Heart right ventricle (tissue), 16 donors: ENCODE measurements at regions not wholly inside any gene's neighbourhood (a gene's known extent, or its start where the extent isn't known, plus 50 kb on each side); places are given as distances from the start of the nearest gene placed in this dataset.
A peak's percentile ranks its signal among the peaks of the same experiment; 100 is the strongest.

ENCODE experiments used
- ATAC-seq, 8 donors: fragments of 200-7000 bp; cut with Tn5 transposase; one replicate each; pipeline ENCODE4 v1.9.1; 2020; ENCODE audit warnings: mild to moderate bottlenecking in 8 of 8, moderate library complexity in 8 of 8, moderate number of reproducible peaks in 1 of 8
- DNase-seq, 2 donors: peaks; one replicate each; pipeline ENCODE4 v3.0.0-alpha.2; 2020
- H3K27ac ChIP-seq, 10 donors: fragments of 200-600 bp; sonication (generic) in 2 of 10; one replicate each; pipeline versions ENCODE4 v1.5.0 to v1.8.0; 2020 to 2022; ENCODE audit warnings: mild to moderate bottlenecking in 3 of 10
- H3K27me3 ChIP-seq, 7 donors: fragments of 200-600 bp; one replicate each; pipeline ENCODE4 v1.8.0; 2021 to 2022; ENCODE audit warnings: mild to moderate bottlenecking in 2 of 7
- H3K36me3 ChIP-seq, 9 donors: fragments of 200-600 bp; sonication (generic) in 1 of 9; one replicate each; pipeline versions ENCODE4 v1.5.0 to v1.8.0; 2020 to 2022; ENCODE audit warnings: mild to moderate bottlenecking in 2 of 9
- H3K4me1 ChIP-seq, 9 donors: fragments of 200-600 bp; sonication (generic) in 1 of 9; one replicate each; pipeline versions ENCODE4 v1.5.0 to v1.8.0; 2020 to 2022; ENCODE audit warnings: mild to moderate bottlenecking in 4 of 9
- H3K4me3 ChIP-seq, 10 donors: fragments of 200-600 bp; sonication (generic) in 2 of 10; one replicate each; pipeline versions ENCODE4 v1.5.0 to v1.8.0; 2020 to 2022; ENCODE audit warnings: mild to moderate bottlenecking in 7 of 10, moderate library complexity in 2 of 10
- H3K9me3 ChIP-seq, 11 donors: fragments of 200-600 bp in 10 of 11; sonication (generic) in 2 of 11; one replicate each; pipeline versions ENCODE4 v1.5.0 to v1.8.0; 2013 to 2022; ENCODE audit warnings: mild to moderate bottlenecking in 2 of 11, control low read depth in 1 of 11, moderate library complexity in 1 of 11
- WGBS, 2 donors: extraction: QIAGEN DNeasy Blood & Tissue Kit; methylation state at CpG; one replicate each; pipeline ENCODE4 v1.1.7; 2013; ENCODE audit warnings: inconsistent platforms in 1 of 2; 5-methylcytosine and 5-hydroxymethylcytosine counted together
- intact Hi-C, 10 donors: fragments of 100-400 bp; cut with DNase I; formaldehyde crosslinking; loops; one replicate each; pipeline versions ENCODE4 v1.11.1 to v1.14.2; 2022
- TF ChIP-seq, protein P1 (sequence below), 9 donors: fragments of 200-600 bp; sonication (generic) in 2 of 9; IDR thresholded peaks; one replicate each; pipeline versions ENCODE4 v1.5.0 to v1.8.0; 2021 to 2022; ENCODE audit warnings: antibody characterized with exemption in 9 of 9, mild to moderate bottlenecking in 5 of 9, moderate library complexity in 1 of 9
- donor health status: Arrhythmogenic right ventricular cardiomyopathy.
- donor health status: ischemic (EF 13 %, LVEDD 7.1; RV severe dilation, severe dysfunction).
- donor health status: healthy with polysubstance abuse.
- donor health status: DM: no; HTN: yes; CAD: no.
- donor health status: DM: no; HTN: no; CAD: no.
- donor health status: ischemic (EF 25% LVEDD 6.9; RV normal size, moderate dysfunction).
- donor health status: ischemic (EF 25% LVEDD 5.7; RV mildly dilated, moderate dysfunction).
- donor health status: healthy.
- donor health status: DM: yes; HTN: yes; CAD: no.
- donor health status: Ischemic cardiomyopathy.
- donor health status: ischemic (EF 35%, LVEDD 5.7; RV mildly dilated, moderate dysfunction).
- donor health status: nonischemic (EF 11% LVEDD 7.7; RV severe dilation, severe dysfunction).
- donor health status: DM: yes; HTN: yes; CAD: no.
- donor health status: PGD.
- donor health status: ischemic (EF 29% LVEDD 5.4; RV normal size, mild dysfunction).
- donor health status: nonischemic (EF 23%, LVEDD 6.1; RV moderate dilation, normal function).

DNA sequence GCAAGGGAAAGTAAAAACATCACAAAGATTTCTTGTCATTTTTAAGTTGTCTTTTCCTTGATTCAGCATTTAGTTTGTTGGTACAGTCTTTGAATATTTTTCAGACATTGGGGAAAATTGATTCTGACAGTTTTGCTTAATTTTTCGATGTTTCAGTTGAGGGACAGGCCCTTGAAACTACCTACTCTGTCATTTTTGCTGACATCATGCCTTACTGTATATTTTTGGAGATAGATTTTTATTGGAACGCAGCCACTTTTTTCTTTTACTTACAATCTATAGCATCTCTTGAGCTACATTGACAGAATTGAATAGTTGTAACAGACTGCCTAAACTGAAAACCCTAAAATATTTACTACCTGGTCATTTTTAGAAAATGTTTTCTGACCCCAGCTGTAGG, 297.1 kb upstream of the KIF2B start:
- H3K9me3 ChIP-seq: peaks cover 0 to 5% (median 0%) of the 10 kb centered on the region in 11 donors
- ATAC-seq (no peak), DNase-seq (no peak)
- intact Hi-C loops: no loop called here
- WGBS, 2 donors: 78 to 92% methylated on average over 2 of the region's 2 CpGs
- TF ChIP-seq, protein P1, sequence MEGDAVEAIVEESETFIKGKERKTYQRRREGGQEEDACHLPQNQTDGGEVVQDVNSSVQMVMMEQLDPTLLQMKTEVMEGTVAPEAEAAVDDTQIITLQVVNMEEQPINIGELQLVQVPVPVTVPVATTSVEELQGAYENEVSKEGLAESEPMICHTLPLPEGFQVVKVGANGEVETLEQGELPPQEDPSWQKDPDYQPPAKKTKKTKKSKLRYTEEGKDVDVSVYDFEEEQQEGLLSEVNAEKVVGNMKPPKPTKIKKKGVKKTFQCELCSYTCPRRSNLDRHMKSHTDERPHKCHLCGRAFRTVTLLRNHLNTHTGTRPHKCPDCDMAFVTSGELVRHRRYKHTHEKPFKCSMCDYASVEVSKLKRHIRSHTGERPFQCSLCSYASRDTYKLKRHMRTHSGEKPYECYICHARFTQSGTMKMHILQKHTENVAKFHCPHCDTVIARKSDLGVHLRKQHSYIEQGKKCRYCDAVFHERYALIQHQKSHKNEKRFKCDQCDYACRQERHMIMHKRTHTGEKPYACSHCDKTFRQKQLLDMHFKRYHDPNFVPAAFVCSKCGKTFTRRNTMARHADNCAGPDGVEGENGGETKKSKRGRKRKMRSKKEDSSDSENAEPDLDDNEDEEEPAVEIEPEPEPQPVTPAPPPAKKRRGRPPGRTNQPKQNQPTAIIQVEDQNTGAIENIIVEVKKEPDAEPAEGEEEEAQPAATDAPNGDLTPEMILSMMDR (IDR thresholded peaks at IDR 0.05): no peak
- no peaks in the 10 kb centered on the region for H3K4me1 ChIP-seq
- no peaks in the 10 kb centered on the region for H3K36me3 ChIP-seq
- no peak overlapping the region for H3K27ac ChIP-seq
- H3K27me3 ChIP-seq: no peaks in the 10 kb centered on the region
- H3K4me3 ChIP-seq: no peak overlapping the region

DNA sequence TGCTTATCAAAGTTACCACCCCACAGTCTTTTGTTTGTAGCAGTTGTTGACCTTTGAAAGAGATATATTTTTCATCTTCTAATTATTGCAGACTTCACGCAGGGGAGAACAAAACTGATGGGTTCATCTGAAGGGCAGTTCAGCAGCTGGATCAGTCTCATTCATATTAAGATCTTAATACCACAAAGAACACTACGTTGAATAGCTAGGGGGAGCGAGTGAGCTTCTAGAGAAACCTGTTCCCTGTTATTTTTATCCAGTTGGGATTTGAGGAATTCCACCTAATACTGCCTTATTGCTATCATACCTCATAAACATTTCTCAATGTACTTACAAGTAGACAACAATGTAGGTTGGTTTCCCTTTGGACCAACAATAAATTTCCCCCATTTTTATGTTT, 306.1 kb upstream of the KIF2B start:
- no peak for DNase-seq
- WGBS, 2 donors: 15 to 16% methylated on average over 3 of the region's 3 CpGs
- intact Hi-C loops: no loop called here
- Histone ChIP-seq H3K4me3 (no peak overlapping the region), H3K36me3 (no peaks in the 10 kb centered on the region), H3K27me3 (no peaks in the 10 kb centered on the region), H3K27ac (no peak overlapping the region), H3K9me3 (peaks cover 0 to 13% (median 0%) of the 10 kb centered on the region in 11 donors), H3K4me1 (no peaks in the 10 kb centered on the region)
- TF ChIP-seq, protein P1 (IDR thresholded peaks at IDR 0.05): peak in 1 of 9 donors; percentile 22
- no peak for ATAC-seq

DNA sequence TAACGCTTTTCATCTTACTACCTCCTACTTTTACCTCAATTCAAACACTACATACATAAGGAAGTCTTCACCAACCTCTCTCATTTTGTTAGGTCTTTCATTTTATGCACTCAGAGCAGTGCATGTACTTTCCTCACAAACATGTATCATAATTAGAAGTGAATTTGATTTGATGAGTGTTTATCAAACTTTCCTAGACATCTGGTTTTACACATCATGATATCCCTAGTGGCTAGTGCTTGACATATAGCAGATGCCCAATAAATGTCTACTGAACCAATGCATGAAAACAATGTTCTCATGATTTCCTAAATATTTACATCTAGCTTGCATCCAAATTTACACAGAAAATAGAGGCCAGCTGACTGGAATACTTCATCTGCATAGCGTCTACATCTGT, 323.4 kb upstream of the KIF2B start:
- intact Hi-C loops: no loop called here
- peaks cover 0 to 6% (median 0%) of the 10 kb centered on the region in 11 donors for H3K9me3 ChIP-seq
- DNase-seq: no peak
- no peak for ATAC-seq
- 75 to 80% methylated on average over 2 of the region's 2 CpGs for WGBS, 2 donors
- H3K4me1 ChIP-seq: no peaks in the 10 kb centered on the region
- H3K4me3 ChIP-seq: no peak overlapping the region
- TF ChIP-seq, protein P1 (IDR thresholded peaks at IDR 0.05): no peak
- H3K36me3 ChIP-seq: no peaks in the 10 kb centered on the region
- H3K27ac ChIP-seq: no peak overlapping the region
- no peaks in the 10 kb centered on the region for H3K27me3 ChIP-seq

DNA sequence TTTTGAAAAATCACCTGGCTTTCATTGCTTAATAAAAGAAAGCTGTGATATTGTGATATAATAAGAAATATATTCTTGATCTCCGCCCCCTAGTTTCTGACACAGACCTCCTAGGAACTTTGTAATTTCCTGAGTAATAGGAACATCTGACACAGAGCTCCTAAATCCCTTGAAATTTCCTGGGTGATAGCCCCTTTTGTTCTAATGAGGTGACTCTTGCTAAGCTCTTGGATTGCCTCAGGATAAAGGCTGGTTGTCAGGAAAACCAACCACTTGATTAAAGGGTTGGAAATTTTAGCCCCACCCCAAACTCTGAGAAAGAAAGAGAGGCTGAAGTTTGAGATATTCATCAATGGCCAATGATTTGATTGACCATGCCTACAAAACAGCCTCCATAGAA, 326.4 kb upstream of the KIF2B start:
- 86 to 93% methylated on average over 1 of the region's 1 CpG for WGBS, 2 donors
- no peaks in the 10 kb centered on the region for H3K9me3 ChIP-seq
- ATAC-seq: no peak

More for the DNA sequence above, 326.4 kb upstream of the KIF2B start:
- no peaks in the 10 kb centered on the region for H3K4me1 ChIP-seq
- no peak overlapping the region for H3K27ac ChIP-seq
- no peak for DNase-seq
- no peaks in the 10 kb centered on the region for H3K36me3 ChIP-seq
- no peaks in the 10 kb centered on the region for H3K27me3 ChIP-seq
- H3K4me3 ChIP-seq: no peak overlapping the region
- TF ChIP-seq, protein P1 (IDR thresholded peaks at IDR 0.05): no peak
- intact Hi-C loops: no loop called here
